Glutamatergic neuron (in vitro differentiated cells): ENCODE measurements at regions not wholly inside any gene's neighbourhood (a gene's known extent, or its start where the extent isn't known, plus 50 kb on each side); places are given as distances from the start of the nearest gene placed in this dataset.

Source experiments
- DNase-seq: peaks from one replicate; pipeline ENCODE4 v3.0.0; 2022
- H3K27ac Mint-ChIP-seq: one replicate; pipeline ENCODE4 v1.8.0; 2020; ENCODE audit warnings: mild to moderate bottlenecking, mixed read lengths, inconsistent platforms; ENCODE audit not compliant: unreplicated experiment
- H3K27me3 Mint-ChIP-seq: one replicate; pipeline ENCODE4 v1.8.0; 2020; ENCODE audit warnings: mild to moderate bottlenecking, moderate library complexity, mixed read lengths, inconsistent platforms; ENCODE audit not compliant: unreplicated experiment
- H3K36me3 Mint-ChIP-seq: one replicate; pipeline ENCODE4 v1.8.0; 2020; ENCODE audit warnings: mild to moderate bottlenecking, mixed read lengths, inconsistent platforms; ENCODE audit not compliant: unreplicated experiment
- H3K4me1 Mint-ChIP-seq: one replicate; pipeline ENCODE4 v1.8.0; 2020; ENCODE audit warnings: mild to moderate bottlenecking, low read depth, mixed read lengths, inconsistent platforms; ENCODE audit not compliant: unreplicated experiment
- H3K4me3 Mint-ChIP-seq: one replicate; pipeline ENCODE4 v1.8.0; 2020; ENCODE audit warnings: mild to moderate bottlenecking, mixed read lengths, inconsistent platforms; ENCODE audit not compliant: unreplicated experiment
- H3K9me3 Mint-ChIP-seq: one replicate; pipeline ENCODE4 v1.8.0; 2020; ENCODE audit warnings: mild to moderate bottlenecking, moderate library complexity, mixed read lengths, inconsistent platforms; ENCODE audit not compliant: unreplicated experiment
- CTCF ChIP-seq: fragments of 200-600 bp; sonication (generic); IDR thresholded peaks from one replicate; pipeline ENCODE4 v1.5.0; 2021; ENCODE audit not compliant: partially characterized antibody, unreplicated experiment

GRCh38 chr4:31929676-31930345 is 1209.6 kb downstream of the PCDH7 start:
- Mint-ChIP-seq H3K27ac (no peak overlapping the region), H3K9me3 (peaks cover 2% of the 10 kb centered on the region), H3K4me1 (no peaks in the 10 kb centered on the region), H3K36me3 (no peaks in the 10 kb centered on the region), H3K27me3 (no peaks in the 10 kb centered on the region), H3K4me3 (no peak overlapping the region)
- TF ChIP-seq CTCF = no peak
- DNase-seq = no peak

GRCh38 chr4:31946456-31946855 is 1226.3 kb downstream of the PCDH7 start:
- Mint-ChIP-seq H3K36me3 (no peaks in the 10 kb centered on the region), H3K27me3 (no peaks in the 10 kb centered on the region), H3K9me3 (no peaks in the 10 kb centered on the region), H3K27ac (no peak overlapping the region), H3K4me1 (no peaks in the 10 kb centered on the region), H3K4me3 (no peak overlapping the region)
- DNase-seq = no peak
- no peak for TF ChIP-seq CTCF

- H3K9me3 Mint-ChIP-seq = no peaks in the 10 kb centered on the region
These were observed 1226.9 kb downstream of the PCDH7 start for GRCh38 chr4:31947101-31947500.

GRCh38 chr4:31949045-31949444 is 1228.9 kb downstream of the PCDH7 start:
- Mint-ChIP-seq H3K9me3 (no peaks in the 10 kb centered on the region), H3K27me3 (no peaks in the 10 kb centered on the region), H3K4me3 (no peak overlapping the region), H3K4me1 (no peaks in the 10 kb centered on the region), H3K27ac (no peak overlapping the region), H3K36me3 (no peaks in the 10 kb centered on the region)
- DNase-seq = no peak
- TF ChIP-seq CTCF = no peak

More at GRCh38 chr4:31947101-31947500, 1226.9 kb downstream of the PCDH7 start:
- no peak for DNase-seq
- Mint-ChIP-seq H3K27ac (no peak overlapping the region), H3K4me3 (no peak overlapping the region), H3K36me3 (no peaks in the 10 kb centered on the region), H3K27me3 (no peaks in the 10 kb centered on the region), H3K4me1 (no peaks in the 10 kb centered on the region)
- TF ChIP-seq CTCF = no peak

GRCh38 chr4:31955346-31955745 is 1235.2 kb downstream of the PCDH7 start:
- Mint-ChIP-seq H3K27me3 (no peaks in the 10 kb centered on the region), H3K9me3 (no peaks in the 10 kb centered on the region), H3K4me1 (no peaks in the 10 kb centered on the region), H3K36me3 (no peaks in the 10 kb centered on the region), H3K27ac (no peak overlapping the region), H3K4me3 (no peak overlapping the region)
- no peak for TF ChIP-seq CTCF
- no peak for DNase-seq
